Stomach (tissue), 8 donors: ENCODE measurements at regions not wholly inside any gene's neighbourhood (a gene's known extent, or its start where the extent isn't known, plus 50 kb on each side); places are given as distances from the start of the nearest gene placed in this dataset.

Experiments used
- DNase-seq, 2 donors: peaks; one replicate each; pipeline versions ENCODE4 v3.0.0 to v3.0.0-alpha.2; 2013 to 2019
- H3K27ac ChIP-seq, 5 donors: fragments of 200-600 bp in 4 of 5; sonication (generic) in 4 of 5; one replicate each; pipeline ENCODE4 v1.5.1; 2013 to 2019; ENCODE audit warnings: mild to moderate bottlenecking in 1 of 5, moderate library complexity in 1 of 5
- H3K27me3 ChIP-seq, 3 donors: fragments of 200-600 bp; sonication (generic); one replicate each; pipeline ENCODE4 v1.5.1; 2017 to 2019; ENCODE audit warnings: mixed run types in 1 of 3
- H3K36me3 ChIP-seq, 4 donors: fragments of 200-600 bp; sonication (generic); 1 replicate in 3 of 4; 2 replicates in 1 of 4; pipeline ENCODE4 v1.5.1; 2016 to 2019
- H3K4me1 ChIP-seq, 4 donors: fragments of 200-600 bp; sonication (generic); one replicate each; pipeline ENCODE4 v1.5.1; 2016 to 2019
- H3K4me3 ChIP-seq, 4 donors: fragments of 200-600 bp; sonication (generic) in 3 of 4; one replicate each; pipeline ENCODE4 v1.5.1; 2016 to 2019; ENCODE audit warnings: mild to moderate bottlenecking in 1 of 4
- H3K9me3 ChIP-seq, 4 donors: fragments of 200-600 bp; sonication (generic); one replicate each; pipeline ENCODE4 v1.5.1; 2016 to 2019
- CTCF ChIP-seq, 7 experiments: fragments of 450-650 bp in 4 of 7; fragments of 200-600 bp in 3 of 7; sonication (generic) in 3 of 7; IDR thresholded peaks; one replicate each; pipeline ENCODE4 v1.5.1; 2016 to 2019; ENCODE audit warnings: antibody characterized with exemption in 7 of 7, control low read depth in 2 of 7, mild to moderate bottlenecking in 1 of 7
- EP300 ChIP-seq: sonication (generic); formaldehyde crosslinking; IDR thresholded peaks from one replicate; pipeline ENCODE4 v1.6.1; 2017; ENCODE audit warnings: antibody characterized with exemption
- POLR2A ChIP-seq, 4 donors: fragments of 450-650 bp; IDR thresholded peaks; one replicate each; pipeline ENCODE4 v1.6.1; 2016; ENCODE audit warnings: antibody characterized with exemption in 4 of 4, control low read depth in 2 of 4, mild to moderate bottlenecking in 1 of 4, moderate library complexity in 1 of 4
- POLR2AphosphoS5 ChIP-seq, 3 donors: sonication (generic); formaldehyde crosslinking; IDR thresholded peaks; one replicate each; pipeline ENCODE4 v1.6.1; 2016; ENCODE audit warnings: antibody characterized with exemption in 3 of 3
- WGBS, 5 donors: extraction: QIAGEN DNeasy Blood & Tissue Kit in 3 of 5; methylation state at CpG; one replicate each; pipeline versions ENCODE4 v1.1.5 to v1.1.7; 2013 to 2018; 5-methylcytosine and 5-hydroxymethylcytosine counted together
- intact Hi-C: fragments of 100-400 bp; cut with DNase I; formaldehyde crosslinking; loops from one replicate; pipeline ENCODE4 v1.15.1; 2023; ENCODE audit warnings: low total_unique reads
- donor health status: healthy with polysubstance abuse.
- donor health status: Bipolar disorder and iron deficiency.
- donor health status: healthy.

- Histone ChIP-seq H3K36me3 (no peaks in the 10 kb centered on the region), H3K27me3 (no peaks in the 10 kb centered on the region), H3K27ac (no peak overlapping the region), H3K4me1 (no peaks in the 10 kb centered on the region), H3K9me3 (no peaks in the 10 kb centered on the region), H3K4me3 (no peak overlapping the region)
- 83 to 92% (median 86%) methylated on average over 5 of the region's 5 CpGs for WGBS, 5 donors
- intact Hi-C loops = no loop called here
- DNase-seq = no peak
- TF ChIP-seq POLR2A (IDR thresholded peaks at IDR 0.05) (no peak), CTCF (IDR thresholded peaks at IDR 0.05) (no peak), EP300 (no peak)
Observed at GRCh38 chr12:105574056-105574715, 243.7 kb downstream of the C12orf75 start.

- WGBS, 5 donors = 74 to 91% (median 82%) methylated on average over 2 of the region's 2 CpGs
- Histone ChIP-seq H3K4me1 (no peaks in the 10 kb centered on the region), H3K9me3 (no peaks in the 10 kb centered on the region), H3K27me3 (no peaks in the 10 kb centered on the region), H3K4me3 (no peak overlapping the region), H3K27ac (no peak overlapping the region), H3K36me3 (no peaks in the 10 kb centered on the region)
- no peak for DNase-seq
- intact Hi-C loops = no loop called here
- TF ChIP-seq POLR2AphosphoS5 (IDR thresholded peaks at IDR 0.05) = no peak
- no peak for TF ChIP-seq POLR2A (IDR thresholded peaks at IDR 0.05)
- no peak for TF ChIP-seq CTCF (IDR thresholded peaks at IDR 0.05)
- no peak for TF ChIP-seq EP300
Observed at GRCh38 chr12:105575235-105575634, 244.7 kb downstream of the C12orf75 start.

GRCh38 chr12:105576261-105576660 lies 245.8 kb downstream of the C12orf75 start:
- DNase-seq = no peak
- Histone ChIP-seq H3K36me3 (no peaks in the 10 kb centered on the region), H3K27ac (no peak overlapping the region), H3K4me3 (no peak overlapping the region), H3K9me3 (no peaks in the 10 kb centered on the region), H3K4me1 (no peaks in the 10 kb centered on the region), H3K27me3 (no peaks in the 10 kb centered on the region)
- intact Hi-C loops = no loop called here
- 86 to 97% (median 96%) methylated on average over 2 of the region's 2 CpGs for WGBS, 5 donors
- TF ChIP-seq POLR2AphosphoS5 (IDR thresholded peaks at IDR 0.05) (no peak), POLR2A (IDR thresholded peaks at IDR 0.05) (no peak), EP300 (no peak), CTCF (IDR thresholded peaks at IDR 0.05) (no peak)

- peak in 1 of 2 donors; percentile 30 for DNase-seq
- 55 to 62% (median 61%) methylated on average over 5 of the region's 5 CpGs for WGBS, 5 donors
- Histone ChIP-seq H3K4me3 (no peak overlapping the region), H3K36me3 (no peaks in the 10 kb centered on the region), H3K27me3 (no peaks in the 10 kb centered on the region), H3K9me3 (no peaks in the 10 kb centered on the region), H3K4me1 (no peaks in the 10 kb centered on the region), H3K27ac (no peak overlapping the region)
- TF ChIP-seq POLR2A (IDR thresholded peaks at IDR 0.05) (no peak), EP300 (no peak), POLR2AphosphoS5 (IDR thresholded peaks at IDR 0.05) (no peak), CTCF (IDR thresholded peaks at IDR 0.05) (no peak)
- intact Hi-C loops = no loop called here
Observed at GRCh38 chr12:105580821-105581352, 250.4 kb downstream of the C12orf75 start.
